MM.1S (cell line): ENCODE measurements at regions not wholly inside any gene's neighbourhood (a gene's known extent, or its start where the extent isn't known, plus 50 kb on each side); places are given as distances from the start of the nearest gene placed in this dataset.

Experiments used
- DNase-seq: peaks from one replicate; pipeline ENCODE4 v3.0.0-alpha.2; 2015
- H2AFZ ChIP-seq: fragments of 300-600 bp; sonication (generic); 2 replicates; pipeline ENCODE4 v1.6.0; 2016; ENCODE audit warnings: antibody characterized with exemption, low read length
- H3F3A ChIP-seq: fragments of 300-600 bp; sonication (generic); 2 replicates; pipeline ENCODE4 v1.6.1; 2016; ENCODE audit warnings: mild to moderate bottlenecking, antibody characterized with exemption, low read length, moderate library complexity, mixed read lengths; ENCODE audit not compliant: insufficient read depth
- H3K27ac ChIP-seq: fragments of 300-600 bp; sonication (generic); 2 replicates; pipeline ENCODE4 v1.5.1; 2016; ENCODE audit warnings: mild to moderate bottlenecking, low read length
- H3K27me3 ChIP-seq: fragments of 300-600 bp; sonication (generic); replicated peaks from 2 replicates; pipeline ENCODE4 v1.6.0; 2016; ENCODE audit warnings: low read length; ENCODE audit not compliant: insufficient read depth
- H3K36me3 ChIP-seq: fragments of 300-600 bp; sonication (generic); replicated peaks from 2 replicates; pipeline ENCODE4 v1.6.1; 2016; ENCODE audit warnings: mild to moderate bottlenecking, low read length, mixed read lengths; ENCODE audit not compliant: insufficient read depth
- H3K4me1 ChIP-seq: fragments of 300-600 bp; sonication (generic); 2 replicates; pipeline ENCODE4 v1.6.1; 2016; ENCODE audit warnings: low read length, mixed read lengths
- H3K4me2 ChIP-seq: fragments of 300-600 bp; sonication (generic); 2 replicates; pipeline ENCODE4 v1.6.0; 2016; ENCODE audit warnings: low read depth, low read length
- H3K4me3 ChIP-seq: fragments of 300-600 bp; sonication (generic); 2 replicates; pipeline ENCODE4 v1.5.1; 2016; ENCODE audit warnings: low read length, mixed read lengths
- H3K79me2 ChIP-seq: fragments of 300-600 bp; sonication (generic); 2 replicates; pipeline ENCODE4 v1.6.1; 2016; ENCODE audit warnings: mixed run types, low read length, mixed read lengths
- H3K9ac ChIP-seq: fragments of 300-600 bp; sonication (generic); 2 replicates; pipeline ENCODE4 v1.6.1; 2016; ENCODE audit warnings: low read length, mixed read lengths
- H3K9me2 ChIP-seq: fragments of 300-600 bp; sonication (generic); replicated peaks from 2 replicates; pipeline ENCODE4 v1.6.1; 2016; ENCODE audit warnings: mild to moderate bottlenecking, low read length, mixed read lengths; ENCODE audit not compliant: insufficient read depth
- H3K9me3 ChIP-seq: fragments of 300-600 bp; sonication (generic); replicated peaks from 2 replicates; pipeline ENCODE4 v1.6.1; 2016; ENCODE audit warnings: mild to moderate bottlenecking, low read length, mixed read lengths; ENCODE audit not compliant: insufficient read depth
- H4K20me1 ChIP-seq: fragments of 300-600 bp; sonication (generic); 2 replicates; pipeline ENCODE4 v1.6.1; 2016; ENCODE audit warnings: mild to moderate bottlenecking, low read length, moderate library complexity, mixed read lengths; ENCODE audit not compliant: insufficient read depth
- EZH2 ChIP-seq: fragments of 300-600 bp; sonication (generic); optimal IDR thresholded peaks from 2 replicates; pipeline ENCODE3; 2017; ENCODE audit warnings: low read depth, mild to moderate bottlenecking, antibody characterized with exemption, low read length, mixed read lengths
- EZH2phosphoT487 ChIP-seq: fragments of 300-600 bp; sonication (generic); IDR thresholded peaks from 2 replicates; pipeline ENCODE4 v1.6.1; 2018; ENCODE audit warnings: antibody characterized with exemption, low read length
- TF ChIP-seq, protein P1 (sequence below): fragments of 300-600 bp; sonication (generic); IDR thresholded peaks from 2 replicates; pipeline ENCODE4 v1.5.1; 2016; ENCODE audit warnings: antibody characterized with exemption, low read length, mixed read lengths

DNA sequence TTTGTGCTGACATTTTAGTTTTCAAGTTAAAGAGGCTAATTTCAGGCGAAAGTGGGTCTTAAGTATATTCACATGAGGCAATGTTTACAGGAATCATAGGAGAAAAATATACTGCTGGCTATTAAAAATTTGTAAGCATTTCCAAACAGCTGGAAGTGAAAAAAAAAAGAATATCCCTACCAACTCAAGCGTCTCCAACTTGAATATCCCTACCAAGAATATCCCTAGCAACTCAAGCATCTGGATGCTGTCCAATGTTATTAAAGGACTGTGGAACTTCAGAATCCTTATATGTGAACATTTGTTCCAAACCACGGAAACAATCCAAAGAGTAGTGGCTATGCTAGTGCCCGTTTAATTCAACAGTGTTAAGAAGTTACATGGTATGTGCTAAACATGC is 1303.0 kb downstream of the GATA3 start:
- no peaks in the 10 kb centered on the region for H3K9me3 ChIP-seq
- H3K4me3 ChIP-seq = no peak overlapping the region
- no peak for DNase-seq
- no peak overlapping the region for H3K9ac ChIP-seq
- H3K4me2 ChIP-seq = no peak overlapping the region
- no peaks in the 10 kb centered on the region for H3K79me2 ChIP-seq
- no peak overlapping the region for H3K27ac ChIP-seq
- TF ChIP-seq, protein P1, sequence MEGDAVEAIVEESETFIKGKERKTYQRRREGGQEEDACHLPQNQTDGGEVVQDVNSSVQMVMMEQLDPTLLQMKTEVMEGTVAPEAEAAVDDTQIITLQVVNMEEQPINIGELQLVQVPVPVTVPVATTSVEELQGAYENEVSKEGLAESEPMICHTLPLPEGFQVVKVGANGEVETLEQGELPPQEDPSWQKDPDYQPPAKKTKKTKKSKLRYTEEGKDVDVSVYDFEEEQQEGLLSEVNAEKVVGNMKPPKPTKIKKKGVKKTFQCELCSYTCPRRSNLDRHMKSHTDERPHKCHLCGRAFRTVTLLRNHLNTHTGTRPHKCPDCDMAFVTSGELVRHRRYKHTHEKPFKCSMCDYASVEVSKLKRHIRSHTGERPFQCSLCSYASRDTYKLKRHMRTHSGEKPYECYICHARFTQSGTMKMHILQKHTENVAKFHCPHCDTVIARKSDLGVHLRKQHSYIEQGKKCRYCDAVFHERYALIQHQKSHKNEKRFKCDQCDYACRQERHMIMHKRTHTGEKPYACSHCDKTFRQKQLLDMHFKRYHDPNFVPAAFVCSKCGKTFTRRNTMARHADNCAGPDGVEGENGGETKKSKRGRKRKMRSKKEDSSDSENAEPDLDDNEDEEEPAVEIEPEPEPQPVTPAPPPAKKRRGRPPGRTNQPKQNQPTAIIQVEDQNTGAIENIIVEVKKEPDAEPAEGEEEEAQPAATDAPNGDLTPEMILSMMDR = no peak
- TF ChIP-seq EZH2 (no peak), EZH2phosphoT487 (no peak)
- no peak overlapping the region for H2AFZ ChIP-seq
- no peaks in the 10 kb centered on the region for H3K27me3 ChIP-seq
- no peaks in the 10 kb centered on the region for H3K36me3 ChIP-seq
- no peaks in the 10 kb centered on the region for H3F3A ChIP-seq
- no peaks in the 10 kb centered on the region for H3K9me2 ChIP-seq
- no peaks in the 10 kb centered on the region for H3K4me1 ChIP-seq
- H4K20me1 ChIP-seq = no peaks in the 10 kb centered on the region

DNA sequence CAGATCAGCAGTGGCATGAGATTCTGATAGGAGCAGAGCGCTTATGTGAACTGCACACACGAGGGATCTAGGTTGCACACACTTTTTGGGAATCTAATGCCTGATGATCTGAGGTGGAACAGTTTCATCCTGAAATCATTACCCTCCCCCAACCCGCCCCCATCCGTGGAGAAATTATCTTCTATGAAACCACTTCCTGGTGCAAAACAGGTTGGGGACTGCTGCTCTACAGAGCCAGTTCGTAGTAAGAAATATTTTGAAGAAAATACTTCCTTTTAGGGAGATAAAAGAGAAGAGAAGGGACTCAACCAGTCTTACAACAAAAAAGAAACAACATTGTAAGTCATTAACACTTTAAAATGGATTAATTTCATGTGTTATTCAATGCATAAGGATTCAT is 1308.2 kb downstream of the GATA3 start:
- Histone ChIP-seq H3K4me3 (no peak overlapping the region), H3K4me2 (no peak overlapping the region), H3K4me1 (no peaks in the 10 kb centered on the region), H3F3A (no peaks in the 10 kb centered on the region), H3K79me2 (no peaks in the 10 kb centered on the region), H3K36me3 (no peaks in the 10 kb centered on the region), H3K9me3 (no peaks in the 10 kb centered on the region), H3K9me2 (no peaks in the 10 kb centered on the region), H3K9ac (no peak overlapping the region), H4K20me1 (no peaks in the 10 kb centered on the region), H2AFZ (no peak overlapping the region), H3K27me3 (no peaks in the 10 kb centered on the region), H3K27ac (no peak overlapping the region)
- no peak for DNase-seq
- TF ChIP-seq EZH2phosphoT487 (no peak), EZH2 (no peak)
- TF ChIP-seq, protein P1 = no peak

DNA sequence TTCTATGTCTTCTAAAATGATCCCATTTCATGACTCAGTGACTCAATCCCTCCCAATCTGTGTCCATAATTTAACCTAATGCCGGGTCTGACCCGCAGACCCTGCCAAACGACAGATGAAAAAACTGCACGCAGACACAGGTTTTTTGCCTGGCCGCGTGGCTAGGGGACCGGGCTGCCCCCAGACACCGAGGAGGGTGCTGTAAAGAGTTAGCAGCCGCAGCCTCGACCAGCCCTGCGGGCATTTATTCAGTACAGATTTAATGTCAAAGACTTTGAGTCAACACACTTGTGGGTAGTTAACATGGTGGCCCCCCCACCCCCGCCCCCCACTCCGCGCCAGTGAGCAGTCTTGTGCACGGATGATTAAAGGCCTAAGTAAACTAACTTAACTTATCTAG is 1324.7 kb downstream of the GATA3 start:
- Histone ChIP-seq H4K20me1 (no peaks in the 10 kb centered on the region), H3K9ac (no peak overlapping the region), H3K36me3 (no peaks in the 10 kb centered on the region), H3K27ac (no peak overlapping the region), H3K9me2 (no peaks in the 10 kb centered on the region), H3K4me3 (no peak overlapping the region), H3K9me3 (no peaks in the 10 kb centered on the region), H3K27me3 (no peaks in the 10 kb centered on the region), H3F3A (no peaks in the 10 kb centered on the region), H3K4me2 (no peak overlapping the region), H3K4me1 (no peaks in the 10 kb centered on the region), H2AFZ (no peak overlapping the region), H3K79me2 (no peaks in the 10 kb centered on the region)
- no peak for DNase-seq
- TF ChIP-seq EZH2phosphoT487 (no peak), EZH2 (no peak)
- TF ChIP-seq, protein P1 = no peak
